OCI-LY7 (cell line): ENCODE measurements at regions not wholly inside any gene's neighbourhood (a gene's known extent, or its start where the extent isn't known, plus 50 kb on each side); places are given as distances from the start of the nearest gene placed in this dataset.

Experiments
- CTCF ChIP-seq: fragments of 200-600 bp; sonication (generic); conservative IDR thresholded peaks from 2 replicates; pipeline ENCODE4 v1.5.1; 2014; ENCODE audit warnings: mild to moderate bottlenecking, antibody characterized with exemption, low read length, moderate library complexity, mixed read lengths
- EZH2phosphoT487 ChIP-seq: fragments of 200-600 bp; sonication (generic); IDR thresholded peaks from 2 replicates; pipeline ENCODE4 v1.6.1; 2018; ENCODE audit warnings: low read depth, borderline replicate concordance, mild to moderate bottlenecking, mixed run types, antibody characterized with exemption, low read length, moderate library complexity, mixed read lengths

GRCh38 chr3:81891055-81891895 lies 129.8 kb upstream of the GBE1 start:
- TF ChIP-seq EZH2phosphoT487 (no peak), CTCF (no peak)
